ENCODE measurements at regions not wholly inside any gene's neighbourhood (a gene's known extent, or its start where the extent isn't known, plus 50 kb on each side); places are given as distances from the start of the nearest gene placed in this dataset.

- WGBS (ENCODE audit: insufficient coverage) = 66% methylated on average over 7 of the region's 7 CpGs
- Histone ChIP-seq H3K4me3 (ENCODE audit: low read depth, low read length) (no peak overlapping the region), H3K27me3 (ENCODE audit: control insufficient read depth, insufficient read depth, low read length) (no peaks in the 10 kb centered on the region), H3K4me1 (ENCODE audit: control insufficient read depth, insufficient read depth, low read length) (peaks cover 13% of the 10 kb centered on the region), H3K9me3 (ENCODE audit: control insufficient read depth, insufficient read depth, low read length) (no peaks in the 10 kb centered on the region), H3K36me3 (ENCODE audit: control insufficient read depth, insufficient read depth, low read length) (no peaks in the 10 kb centered on the region), H3K27ac (ENCODE audit: low read depth, low read length) (no peak overlapping the region)
- DNase-seq (ENCODE audit: low read depth in 4 of 6, low spot score in 6 of 6) = peak in 1 of 6 donors; percentile 51
Measured at GRCh38 chr17:5773816-5774360, 189.6 kb upstream of the NLRP1 start.

GRCh38 chr17:5775098-5775497 is 190.8 kb upstream of the NLRP1 start:
- no peak for DNase-seq (ENCODE audit: low read depth in 4 of 6, low spot score in 6 of 6)
- H3K27ac ChIP-seq (ENCODE audit: low read depth, low read length) = no peak overlapping the region
- H3K4me1 ChIP-seq (ENCODE audit: control insufficient read depth, insufficient read depth, low read length) = peaks cover 5% of the 10 kb centered on the region
- no peaks in the 10 kb centered on the region for H3K27me3 ChIP-seq (ENCODE audit: control insufficient read depth, insufficient read depth, low read length)
- 68% methylated on average over 8 of the region's 8 CpGs for WGBS (ENCODE audit: insufficient coverage)
- no peaks in the 10 kb centered on the region for H3K9me3 ChIP-seq (ENCODE audit: control insufficient read depth, insufficient read depth, low read length)
- no peak overlapping the region for H3K4me3 ChIP-seq (ENCODE audit: low read depth, low read length)
- H3K36me3 ChIP-seq (ENCODE audit: control insufficient read depth, insufficient read depth, low read length) = no peaks in the 10 kb centered on the region

- Histone ChIP-seq H3K9me3 (ENCODE audit: control insufficient read depth, insufficient read depth, low read length) (peaks cover 4% of the 10 kb centered on the region), H3K4me1 (ENCODE audit: control insufficient read depth, insufficient read depth, low read length) (no peaks in the 10 kb centered on the region), H3K4me3 (ENCODE audit: low read depth, low read length) (no peak overlapping the region), H3K27ac (ENCODE audit: low read depth, low read length) (no peak overlapping the region), H3K36me3 (ENCODE audit: control insufficient read depth, insufficient read depth, low read length) (no peaks in the 10 kb centered on the region), H3K27me3 (ENCODE audit: control insufficient read depth, insufficient read depth, low read length) (no peaks in the 10 kb centered on the region)
- no peak for DNase-seq (ENCODE audit: low read depth in 4 of 6, low spot score in 6 of 6)
- WGBS (ENCODE audit: insufficient coverage) = 92% methylated on average over 10 of the region's 11 CpGs
Measured at GRCh38 chr17:5780476-5780875, 196.2 kb upstream of the NLRP1 start.

- Histone ChIP-seq H3K36me3 (ENCODE audit: control insufficient read depth, insufficient read depth, low read length) (no peaks in the 10 kb centered on the region), H3K4me1 (ENCODE audit: control insufficient read depth, insufficient read depth, low read length) (no peaks in the 10 kb centered on the region), H3K27me3 (ENCODE audit: control insufficient read depth, insufficient read depth, low read length) (no peaks in the 10 kb centered on the region), H3K4me3 (ENCODE audit: low read depth, low read length) (no peak overlapping the region), H3K9me3 (ENCODE audit: control insufficient read depth, insufficient read depth, low read length) (peaks cover 4% of the 10 kb centered on the region), H3K27ac (ENCODE audit: low read depth, low read length) (no peak overlapping the region)
- DNase-seq (ENCODE audit: low read depth in 4 of 6, low spot score in 6 of 6) = no peak
- 78% methylated on average over 4 of the region's 13 CpGs for WGBS (ENCODE audit: insufficient coverage)
Measured at GRCh38 chr17:5781236-5781927, 197.1 kb upstream of the NLRP1 start.

- Histone ChIP-seq H3K4me1 (ENCODE audit: control insufficient read depth, insufficient read depth, low read length) (no peaks in the 10 kb centered on the region), H3K9me3 (ENCODE audit: control insufficient read depth, insufficient read depth, low read length) (peaks cover 4% of the 10 kb centered on the region), H3K27me3 (ENCODE audit: control insufficient read depth, insufficient read depth, low read length) (no peaks in the 10 kb centered on the region), H3K4me3 (ENCODE audit: low read depth, low read length) (no peak overlapping the region), H3K36me3 (ENCODE audit: control insufficient read depth, insufficient read depth, low read length) (no peaks in the 10 kb centered on the region), H3K27ac (ENCODE audit: low read depth, low read length) (no peak overlapping the region)
- WGBS (ENCODE audit: insufficient coverage) = 89% methylated on average over 1 of the region's 4 CpGs
- no peak for DNase-seq (ENCODE audit: low read depth in 4 of 6, low spot score in 6 of 6)
Measured at GRCh38 chr17:5783269-5783668, 199.0 kb upstream of the NLRP1 start.

GRCh38 chr17:5783851-5784250 is 199.5 kb upstream of the NLRP1 start:
- WGBS (ENCODE audit: insufficient coverage) = no CpG with 5 or more reads among the region's 3 CpGs
- H3K9me3 ChIP-seq (ENCODE audit: control insufficient read depth, insufficient read depth, low read length) = peaks cover 4% of the 10 kb centered on the region
- no peaks in the 10 kb centered on the region for H3K27me3 ChIP-seq (ENCODE audit: control insufficient read depth, insufficient read depth, low read length)
- H3K4me3 ChIP-seq (ENCODE audit: low read depth, low read length) = no peak overlapping the region
- no peak overlapping the region for H3K27ac ChIP-seq (ENCODE audit: low read depth, low read length)
- H3K4me1 ChIP-seq (ENCODE audit: control insufficient read depth, insufficient read depth, low read length) = no peaks in the 10 kb centered on the region
- H3K36me3 ChIP-seq (ENCODE audit: control insufficient read depth, insufficient read depth, low read length) = no peaks in the 10 kb centered on the region
- no peak for DNase-seq (ENCODE audit: low read depth in 4 of 6, low spot score in 6 of 6)

- no peak overlapping the region for H3K4me3 ChIP-seq (ENCODE audit: low read depth, low read length)
- 100% methylated on average over 2 of the region's 2 CpGs for WGBS (ENCODE audit: insufficient coverage)
- H3K27ac ChIP-seq (ENCODE audit: low read depth, low read length) = no peak overlapping the region
- no peaks in the 10 kb centered on the region for H3K36me3 ChIP-seq (ENCODE audit: control insufficient read depth, insufficient read depth, low read length)
- DNase-seq (ENCODE audit: low read depth in 4 of 6, low spot score in 6 of 6) = no peak
- no peaks in the 10 kb centered on the region for H3K27me3 ChIP-seq (ENCODE audit: control insufficient read depth, insufficient read depth, low read length)
- peaks cover 4% of the 10 kb centered on the region for H3K9me3 ChIP-seq (ENCODE audit: control insufficient read depth, insufficient read depth, low read length)
- H3K4me1 ChIP-seq (ENCODE audit: control insufficient read depth, insufficient read depth, low read length) = peaks cover 7% of the 10 kb centered on the region
Measured at GRCh38 chr17:5784791-5785190, 200.5 kb upstream of the NLRP1 start.

GRCh38 chr17:5785338-5785737 is 201.0 kb upstream of the NLRP1 start:
- no peak overlapping the region for H3K27ac ChIP-seq (ENCODE audit: low read depth, low read length)

GRCh38 chr17:5785867-5786509 is 201.7 kb upstream of the NLRP1 start:
- H3K9me3 ChIP-seq (ENCODE audit: control insufficient read depth, insufficient read depth, low read length) = peaks cover 4% of the 10 kb centered on the region
- WGBS (ENCODE audit: insufficient coverage) = 82% methylated on average over 10 of the region's 11 CpGs
- H3K4me3 ChIP-seq (ENCODE audit: low read depth, low read length) = no peak overlapping the region
- peaks cover 14% of the 10 kb centered on the region for H3K4me1 ChIP-seq (ENCODE audit: control insufficient read depth, insufficient read depth, low read length)
- H3K27ac ChIP-seq (ENCODE audit: low read depth, low read length) = no peak overlapping the region
- H3K36me3 ChIP-seq (ENCODE audit: control insufficient read depth, insufficient read depth, low read length) = no peaks in the 10 kb centered on the region
- no peak for DNase-seq (ENCODE audit: low read depth in 4 of 6, low spot score in 6 of 6)
- no peaks in the 10 kb centered on the region for H3K27me3 ChIP-seq (ENCODE audit: control insufficient read depth, insufficient read depth, low read length)

More at GRCh38 chr17:5785338-5785737, 201.0 kb upstream of the NLRP1 start:
- Histone ChIP-seq H3K4me3 (ENCODE audit: low read depth, low read length) (no peak overlapping the region), H3K9me3 (ENCODE audit: control insufficient read depth, insufficient read depth, low read length) (peaks cover 4% of the 10 kb centered on the region), H3K36me3 (ENCODE audit: control insufficient read depth, insufficient read depth, low read length) (no peaks in the 10 kb centered on the region), H3K4me1 (ENCODE audit: control insufficient read depth, insufficient read depth, low read length) (peaks cover 11% of the 10 kb centered on the region), H3K27me3 (ENCODE audit: control insufficient read depth, insufficient read depth, low read length) (no peaks in the 10 kb centered on the region)
- WGBS (ENCODE audit: insufficient coverage) = 30% methylated on average over 3 of the region's 4 CpGs
- DNase-seq (ENCODE audit: low read depth in 4 of 6, low spot score in 6 of 6) = peak in 1 of 6 donors; percentile 64

- H3K27ac ChIP-seq (ENCODE audit: low read depth, low read length) = no peak overlapping the region
- peaks cover 14% of the 10 kb centered on the region for H3K4me1 ChIP-seq (ENCODE audit: control insufficient read depth, insufficient read depth, low read length)
- H3K27me3 ChIP-seq (ENCODE audit: control insufficient read depth, insufficient read depth, low read length) = no peaks in the 10 kb centered on the region
- DNase-seq (ENCODE audit: low read depth in 4 of 6, low spot score in 6 of 6) = no peak
- WGBS (ENCODE audit: insufficient coverage) = 66% methylated on average over 6 of the region's 6 CpGs
- H3K4me3 ChIP-seq (ENCODE audit: low read depth, low read length) = no peak overlapping the region
- H3K9me3 ChIP-seq (ENCODE audit: control insufficient read depth, insufficient read depth, low read length) = peaks cover 4% of the 10 kb centered on the region
- no peaks in the 10 kb centered on the region for H3K36me3 ChIP-seq (ENCODE audit: control insufficient read depth, insufficient read depth, low read length)
Measured at GRCh38 chr17:5786510-5786875, 202.2 kb upstream of the NLRP1 start.

All from spinal cord (tissue), 9 donors.